ENCODE measurements at regions not wholly inside any gene's neighbourhood (a gene's known extent, or its start where the extent isn't known, plus 50 kb on each side); places are given as distances from the start of the nearest gene placed in this dataset.
A peak's percentile ranks its signal among the peaks of the same experiment; 100 is the strongest.
"Not testable (repeated sequence)": the region's sequence is repeated elsewhere in the genome, so short reads cannot be mapped to it uniquely, and the experiment has no call there.

DNA sequence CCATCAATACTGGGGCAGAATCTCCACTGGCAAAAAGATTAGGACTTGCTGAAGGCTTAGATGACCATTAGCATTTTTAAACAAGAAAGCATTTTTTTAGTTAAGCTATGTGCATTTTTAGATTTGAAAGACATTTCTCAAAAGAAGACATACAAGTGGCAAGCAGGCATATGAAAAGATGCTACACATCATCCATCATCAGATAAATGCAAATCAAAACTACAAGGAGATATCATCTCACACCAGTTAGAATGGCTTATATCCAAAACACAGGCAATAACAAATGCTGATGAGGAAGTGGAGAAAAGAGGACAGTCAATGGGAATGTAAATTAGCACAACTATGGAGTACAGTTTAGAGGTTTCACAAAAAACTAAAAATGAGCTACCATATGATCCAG is 195.6 kb upstream of the TNC start:
- no peak for DNase-seq

DNA sequence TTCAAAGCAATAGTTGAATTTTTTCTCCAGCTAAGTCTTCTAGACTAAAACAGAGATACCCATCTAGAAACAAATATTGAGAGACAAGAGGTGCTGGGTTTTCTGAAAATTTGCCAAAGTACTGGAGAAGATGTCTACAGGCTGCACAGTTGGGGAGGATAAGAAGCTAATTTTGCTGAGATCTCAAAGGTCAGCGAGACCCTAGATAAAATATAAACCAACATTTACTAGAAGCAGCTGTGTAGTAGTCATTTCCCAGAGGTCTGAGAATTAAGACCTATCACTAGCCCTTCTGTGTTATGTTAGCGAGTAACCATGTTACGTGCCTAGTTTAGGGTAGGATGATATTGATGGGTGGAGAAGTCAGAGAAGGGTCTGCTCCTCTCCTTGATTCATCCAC is 208.5 kb upstream of the TNC start:
- DNase-seq, result no peak

DNA sequence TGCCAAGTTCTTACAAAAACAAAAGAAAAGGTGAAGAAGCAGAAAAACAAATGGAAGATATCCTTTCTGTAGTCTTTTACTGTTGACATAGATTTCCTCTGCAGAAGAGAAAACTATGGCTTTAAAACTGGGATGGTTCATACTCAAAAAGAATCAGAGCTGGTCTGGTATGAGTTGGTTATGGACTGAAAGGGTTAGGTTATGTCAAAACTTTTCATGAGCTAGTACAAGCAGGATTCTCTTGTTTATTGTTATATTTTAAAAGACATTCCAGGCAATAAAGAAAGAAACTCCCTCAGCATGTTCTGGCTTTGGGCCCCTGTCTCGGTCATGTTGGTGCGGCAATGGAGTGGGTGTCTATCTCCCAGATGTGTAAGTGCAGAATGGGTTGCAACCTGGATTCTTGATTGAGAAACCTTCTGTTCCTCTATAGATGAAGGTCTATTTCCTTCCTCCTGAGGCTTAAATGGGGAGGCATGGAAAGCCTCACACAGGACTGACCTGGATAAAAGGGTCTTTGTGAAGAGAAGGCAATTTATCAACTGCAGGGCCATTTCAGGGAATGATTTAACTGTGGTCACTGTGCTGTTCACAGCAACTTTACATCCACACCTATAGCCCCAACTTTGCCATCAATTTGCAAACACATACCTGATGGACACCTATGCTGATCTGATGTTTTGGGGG is 209.6 kb upstream of the TNC start:
- DNase-seq, result no peak

DNA sequence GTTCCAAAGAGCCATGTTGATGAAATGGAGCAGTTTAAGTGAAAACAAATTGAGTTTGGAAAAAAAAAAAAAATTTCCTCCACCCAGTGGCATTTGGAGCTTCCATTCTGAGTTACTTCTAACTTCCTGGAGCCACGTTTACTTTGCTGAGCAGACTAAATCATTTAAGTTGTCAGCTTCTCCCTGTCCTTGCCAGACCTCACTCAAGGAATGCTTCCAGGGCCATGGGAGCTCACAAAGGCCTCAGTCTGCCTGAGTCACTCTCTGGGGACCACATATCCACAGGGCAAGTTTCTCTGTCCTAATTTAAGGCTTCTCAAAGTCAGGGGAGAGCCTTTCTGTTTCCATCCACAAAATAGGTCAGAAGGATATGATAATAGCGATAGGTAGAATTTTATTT is 210.3 kb upstream of the TNC start:
- DNase-seq, result no peak

DNA sequence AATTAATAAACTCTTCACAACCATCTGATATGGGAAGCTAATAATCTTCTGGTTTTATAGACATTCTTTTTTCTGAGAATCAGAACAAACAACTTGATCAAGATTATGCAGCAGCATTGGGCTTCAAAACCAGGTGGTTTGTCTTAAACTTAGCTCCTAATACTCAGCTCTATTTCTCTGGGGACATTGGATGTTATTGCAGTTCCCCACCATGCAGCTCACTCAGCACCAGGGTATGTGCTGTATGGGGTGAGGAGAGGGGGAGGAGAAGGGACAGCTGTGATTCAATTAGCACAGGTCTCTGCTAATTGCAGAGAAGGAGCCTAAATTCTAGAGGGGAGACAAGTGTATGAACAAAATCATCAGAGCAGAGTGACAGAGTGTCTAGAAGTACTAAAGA is 210.7 kb upstream of the TNC start:
- DNase-seq, result no peak

DNA sequence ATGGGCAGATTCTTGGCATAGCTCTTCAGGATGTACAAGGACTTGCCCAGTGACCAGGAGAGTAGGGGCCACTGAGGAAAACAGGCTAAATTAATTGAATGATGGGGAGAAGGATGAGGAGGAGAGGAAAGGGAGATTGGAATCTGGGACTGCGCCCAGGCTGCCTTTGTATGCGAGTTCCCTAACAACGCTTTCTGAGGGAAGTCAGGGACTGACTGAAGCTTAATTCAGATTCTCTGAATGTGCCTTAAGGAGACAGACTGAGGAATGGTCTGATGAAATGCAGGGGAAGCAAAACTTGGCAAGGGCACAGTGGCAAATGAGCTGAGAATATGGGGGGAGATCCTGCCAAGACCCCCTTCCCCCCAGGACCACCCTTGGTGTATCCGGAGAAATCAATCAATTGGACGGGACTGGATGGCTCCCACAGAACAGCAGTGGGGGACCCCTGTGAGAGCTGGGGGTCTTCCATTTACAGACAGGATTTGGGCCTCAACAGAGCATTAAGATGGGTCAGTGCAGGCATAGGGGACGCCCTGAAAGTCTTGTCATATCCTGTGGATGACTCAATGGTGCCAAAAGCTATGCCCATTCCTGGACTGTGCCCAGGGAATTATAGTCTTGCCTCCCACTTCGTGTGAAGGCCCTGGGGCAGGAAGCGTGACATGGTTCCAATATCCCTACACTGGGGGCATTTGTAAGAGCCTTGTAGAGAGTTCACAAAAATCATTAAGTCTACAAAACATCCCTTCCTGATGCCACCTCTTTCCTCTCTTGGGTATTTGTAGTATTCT is 215.5 kb upstream of the TNC start:
- DNase-seq, result no peak

DNA sequence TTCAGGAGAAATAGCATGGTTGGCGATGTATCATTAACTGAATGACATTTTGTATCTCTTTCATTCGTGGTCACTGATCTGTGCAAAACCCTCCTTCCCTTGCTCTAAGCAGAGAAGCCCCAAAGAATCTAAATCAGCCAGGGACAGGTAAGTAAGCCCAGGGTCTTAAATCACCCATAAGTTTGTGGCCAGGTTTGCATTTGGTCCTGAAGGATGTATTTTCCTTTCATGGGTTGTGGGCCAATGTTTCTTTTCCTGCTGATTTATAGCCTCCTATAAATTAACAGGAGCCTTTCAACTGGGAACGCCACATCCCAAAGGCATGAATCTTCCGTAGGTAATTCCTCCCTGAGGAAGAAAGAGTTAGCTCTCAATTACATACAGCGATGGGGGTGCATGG is 217.5 kb upstream of the TNC start:
- DNase-seq, result no peak

DNA sequence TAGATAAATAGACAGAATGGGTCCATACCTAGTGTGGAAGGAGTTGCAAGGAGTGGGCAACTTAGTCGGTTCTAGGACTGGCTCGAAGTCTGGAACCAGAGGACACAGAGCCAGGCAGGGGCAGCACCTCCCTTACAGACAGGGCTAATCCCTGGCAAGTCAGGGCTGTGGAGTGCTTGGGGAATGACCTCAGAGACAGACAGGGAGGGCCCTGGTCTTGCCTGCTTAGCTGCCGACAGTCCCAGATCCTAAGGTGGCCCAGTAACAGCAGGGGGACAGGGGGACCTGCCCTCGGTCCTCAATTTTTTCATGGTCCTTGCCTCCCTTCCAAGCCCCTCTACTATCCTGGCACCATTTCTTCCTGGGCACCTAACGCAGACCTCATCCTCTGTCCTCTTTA is 222.4 kb upstream of the TNC start:
- DNase-seq, result no peak

DNA sequence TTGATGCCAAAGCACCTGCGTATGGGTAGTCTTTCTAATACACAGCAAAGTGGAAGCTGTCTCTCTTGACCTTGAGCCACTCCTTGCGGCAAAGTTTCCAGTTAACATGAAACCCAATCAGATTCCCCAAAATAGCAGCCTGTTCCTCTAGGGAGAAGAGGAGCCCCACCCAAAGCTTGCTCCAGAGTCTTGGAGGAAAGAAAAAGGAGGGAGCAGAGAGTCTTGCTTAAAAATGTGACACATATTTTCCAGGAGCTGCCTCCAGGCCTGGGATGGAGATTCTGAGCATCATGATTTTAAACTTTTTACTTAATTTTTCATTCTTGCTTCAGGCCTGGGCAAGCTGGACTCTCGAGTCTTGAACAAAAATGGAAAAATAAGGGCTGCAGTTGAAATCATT is 223.5 kb upstream of the TNC start:
- DNase-seq, result no peak

DNA sequence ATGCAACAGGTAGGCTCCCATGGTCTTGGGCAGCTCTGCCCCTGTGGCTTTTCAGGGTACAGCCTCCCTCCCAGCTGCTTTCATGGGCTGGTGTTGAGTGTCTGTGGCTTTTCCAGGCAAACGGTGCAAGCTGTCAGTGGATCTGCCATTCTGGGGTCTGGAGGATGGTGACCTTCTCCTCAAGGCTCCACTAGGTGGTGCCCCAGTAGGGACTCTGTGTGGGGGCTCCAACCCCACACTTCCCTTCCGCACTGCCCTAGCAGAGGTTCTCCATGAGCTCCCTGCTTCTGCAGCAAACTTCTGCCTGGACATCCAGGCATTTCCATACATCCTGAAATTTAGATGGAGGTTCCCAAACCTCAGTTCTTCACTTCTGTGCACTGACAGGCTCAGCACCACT is 229.8 kb upstream of the TNC start:
- not testable (repeated sequence) for DNase-seq

DNA sequence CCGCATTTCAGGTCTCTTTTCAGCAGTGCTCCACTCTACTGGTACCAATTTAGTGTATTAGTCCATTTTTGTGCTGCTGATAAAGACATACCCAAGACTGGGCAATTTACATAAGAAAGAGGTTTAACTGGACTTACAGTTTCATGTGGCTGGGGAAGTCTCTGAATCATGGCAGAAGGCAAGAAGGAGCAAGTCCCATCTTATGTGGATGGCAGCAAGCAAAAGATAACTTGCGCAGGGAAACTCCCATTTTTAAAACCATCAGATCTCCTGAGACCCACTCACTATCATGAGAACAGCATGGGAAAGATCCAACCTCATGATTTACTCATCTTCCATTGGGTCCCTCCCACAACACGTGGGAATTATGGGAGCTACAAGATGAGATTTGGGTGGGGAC is 231.0 kb upstream of the TNC start:
- not testable (repeated sequence) for DNase-seq

DNA sequence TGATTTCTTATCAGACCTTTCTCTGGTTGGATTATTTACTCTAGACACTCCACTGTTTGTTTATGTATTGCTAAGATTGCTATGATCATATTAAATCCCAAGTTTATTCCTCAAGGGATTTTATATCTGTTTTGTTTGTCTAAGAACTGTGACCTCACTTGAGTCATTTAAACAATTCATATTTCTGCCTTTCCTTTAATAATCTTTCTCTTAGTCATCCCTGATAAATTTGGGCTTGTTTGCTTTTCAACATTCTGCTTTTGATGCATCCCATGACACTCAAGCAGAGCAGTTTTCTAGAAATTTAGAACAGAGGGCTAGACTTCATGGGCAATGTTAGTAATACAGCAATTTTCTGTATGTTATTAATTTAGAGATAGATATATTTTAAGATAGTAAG is 231.6 kb upstream of the TNC start:
- no peak for DNase-seq

DNA sequence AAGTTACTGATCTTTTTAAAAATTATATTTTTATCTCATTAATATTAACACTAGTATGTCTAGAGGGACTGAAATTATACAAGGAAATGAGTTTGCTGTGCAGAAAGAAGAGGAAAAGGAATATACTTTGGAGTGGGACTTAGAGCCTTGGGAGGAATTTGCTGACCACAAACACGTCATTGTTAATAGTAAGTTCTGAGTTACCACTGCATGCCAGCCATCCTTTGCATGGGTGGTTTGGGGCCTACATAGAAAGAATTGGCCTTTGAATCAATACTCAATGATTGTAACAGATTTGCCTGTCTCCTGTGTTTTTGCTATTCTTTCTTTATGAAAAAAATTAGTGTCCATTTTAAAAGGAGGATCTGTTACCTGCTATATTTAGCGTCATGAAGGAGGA is 232.6 kb upstream of the TNC start:
- no peak for DNase-seq

DNA sequence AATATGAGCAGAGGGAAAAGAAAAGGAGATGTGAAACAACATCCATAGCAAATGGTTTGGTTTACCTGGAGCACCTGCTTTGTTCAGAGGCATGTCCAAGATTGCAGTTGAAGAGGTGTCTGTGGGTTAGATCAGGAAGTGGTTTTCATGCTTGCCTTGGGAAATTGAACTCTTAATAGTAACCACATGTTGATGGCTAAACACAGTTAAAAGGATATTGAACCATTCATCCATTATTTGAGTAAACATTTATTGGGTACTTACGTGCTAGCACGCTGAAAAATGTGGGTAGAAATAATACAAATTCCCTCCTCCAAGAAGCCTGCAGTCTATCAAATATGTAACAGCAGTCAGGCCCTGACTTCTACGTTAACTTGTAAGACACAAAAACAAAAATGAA is 235.7 kb upstream of the TNC start:
- no peak for DNase-seq

DNA sequence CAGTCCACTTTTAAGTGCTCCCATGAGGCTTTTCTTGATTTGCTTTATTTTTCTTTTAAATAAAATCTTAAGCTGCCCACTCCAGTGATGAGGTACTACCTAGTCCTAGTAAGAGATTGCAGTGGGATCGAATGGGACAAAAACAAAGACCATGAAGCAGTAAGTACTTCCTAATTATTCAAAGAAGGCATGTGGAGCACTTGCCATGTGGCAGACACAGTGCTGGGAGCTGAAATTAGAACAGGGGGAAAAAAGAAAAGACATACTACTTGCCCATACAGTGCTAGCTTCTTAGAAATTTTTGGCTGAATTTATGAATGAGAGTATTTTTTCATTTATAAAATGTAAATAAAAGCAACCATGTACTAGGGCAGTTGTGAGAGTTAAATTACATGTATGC is 239.9 kb upstream of the TNC start:
- no peak for DNase-seq

DNA sequence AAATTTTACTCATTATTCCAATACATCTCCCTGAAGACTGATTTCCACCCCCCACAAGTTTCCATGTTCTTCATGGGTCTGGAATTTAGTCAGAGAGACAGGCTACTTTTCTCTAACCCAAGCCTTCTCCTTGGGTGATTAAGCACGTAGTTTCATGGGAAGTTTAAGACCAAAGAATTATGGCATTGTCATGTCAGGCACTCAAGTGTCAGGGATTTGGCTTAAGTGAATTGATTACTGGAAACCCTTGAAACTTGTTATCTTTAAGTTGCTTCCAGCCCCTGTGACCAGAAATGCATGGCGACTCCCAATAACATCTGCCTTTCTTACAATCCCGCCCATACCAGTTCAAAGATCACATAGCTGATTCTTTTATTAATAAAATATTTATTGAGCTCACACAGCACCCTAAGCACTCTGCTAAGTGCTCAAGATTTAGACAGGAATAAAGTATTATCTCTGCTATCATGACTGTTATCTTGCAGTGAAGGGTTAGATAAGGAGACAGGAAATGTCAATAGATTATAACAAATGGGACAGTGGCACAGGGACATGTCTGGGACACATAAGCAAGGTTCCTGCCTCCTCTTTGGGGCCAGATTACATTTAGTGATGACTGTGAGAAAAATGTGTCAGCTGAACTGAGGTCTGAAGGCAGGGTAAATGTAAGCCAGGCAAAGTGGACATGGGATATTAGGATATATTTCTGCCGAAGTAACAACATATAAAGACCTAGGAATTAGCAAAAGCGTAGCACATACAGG is 241.2 kb upstream of the TNC start:
- no peak for DNase-seq

DNA sequence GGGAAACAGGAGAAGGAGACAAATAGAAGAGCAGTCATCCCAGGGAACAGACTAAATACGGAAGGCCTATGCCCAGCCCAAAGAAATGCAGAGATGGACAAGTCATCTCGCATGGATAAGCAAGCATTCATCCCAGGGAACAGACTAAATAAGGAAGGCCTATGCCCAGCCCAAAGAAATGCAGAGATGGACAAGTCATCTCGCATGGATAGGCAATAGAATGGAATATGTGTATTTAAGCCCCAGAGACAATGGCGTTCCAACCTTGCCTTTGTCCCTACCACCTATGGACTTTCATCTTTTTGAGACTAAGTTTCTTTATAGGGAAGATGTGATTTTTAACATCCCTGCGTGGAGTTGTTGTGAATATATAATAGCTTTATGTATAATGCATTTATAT is 242.2 kb upstream of the TNC start:
- DNase-seq, result no peak

DNA sequence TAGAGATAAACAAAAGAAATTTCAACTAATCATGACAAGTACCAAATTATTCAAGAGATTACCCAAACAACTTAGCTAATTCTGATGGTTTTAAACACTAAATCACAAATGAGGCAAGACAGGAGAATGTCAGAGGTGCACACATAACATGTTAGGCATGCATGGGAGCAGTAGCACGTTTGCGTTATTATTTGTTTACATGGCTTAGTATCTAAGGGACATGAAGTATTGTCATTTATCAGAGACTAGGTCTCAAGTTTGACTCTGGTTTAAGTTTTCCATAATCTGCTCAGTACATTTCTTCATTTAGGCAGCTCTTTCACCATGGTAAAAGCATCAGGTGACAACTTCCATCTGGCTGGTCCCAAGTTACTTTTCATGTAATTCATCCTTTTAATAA is 244.1 kb upstream of the TNC start:
- DNase-seq, result no peak

DNA sequence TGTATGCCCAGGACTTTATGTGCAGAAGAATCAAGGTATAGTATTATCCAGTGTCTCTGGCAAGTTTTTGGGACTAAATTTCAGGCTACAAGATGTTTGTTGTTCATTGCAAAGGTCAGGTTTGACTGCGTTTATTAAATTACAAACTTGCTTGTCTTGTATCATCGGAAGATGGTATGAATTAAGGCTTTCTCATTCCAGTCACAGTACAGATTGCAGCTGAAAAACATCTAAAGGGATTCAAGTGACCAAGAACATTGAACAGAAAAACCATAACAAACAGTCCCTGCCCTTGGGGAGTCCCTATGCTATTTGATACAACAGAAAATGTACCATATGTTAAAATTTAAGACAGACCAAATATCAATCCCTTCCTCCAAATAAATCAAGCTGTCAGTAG is 244.7 kb upstream of the TNC start:
- no peak for DNase-seq

DNA sequence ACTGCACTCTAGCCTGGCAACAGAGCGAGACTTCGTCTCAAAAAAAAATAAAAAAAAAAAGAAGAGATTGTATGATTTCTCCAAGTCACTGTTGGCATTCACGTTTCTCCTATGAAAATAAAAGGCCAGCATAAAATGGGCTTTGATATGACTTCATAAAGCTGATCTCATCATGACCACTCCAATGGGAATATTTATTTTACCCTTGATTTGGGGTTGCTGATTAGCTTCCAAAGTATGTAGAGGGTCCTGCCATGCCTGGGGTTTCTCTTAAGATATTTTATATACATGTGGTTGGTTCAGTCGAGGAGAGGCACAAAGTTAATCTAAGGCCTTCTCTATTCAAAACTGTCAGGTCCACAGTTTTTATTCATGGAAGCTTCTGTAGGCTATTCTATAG is 247.0 kb upstream of the TNC start:
- no peak for DNase-seq

DNA sequence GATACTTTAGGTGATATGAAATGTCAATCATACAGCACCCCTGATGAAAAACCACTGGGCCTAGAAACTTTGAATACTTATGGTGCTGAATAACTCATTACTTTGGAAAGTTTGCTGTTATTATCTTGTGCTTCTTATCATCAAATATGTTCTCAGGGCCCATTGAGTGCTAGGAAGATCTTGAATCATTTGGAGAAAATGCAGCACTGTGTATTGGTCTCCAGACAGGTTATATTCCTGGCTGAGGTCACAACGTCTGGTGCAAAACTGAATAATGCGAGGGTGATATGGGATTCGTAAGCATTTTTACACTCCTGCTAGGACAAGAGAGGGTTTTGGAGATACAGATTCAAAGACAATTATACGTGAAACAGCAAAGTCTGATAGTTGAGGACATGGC is 249.4 kb upstream of the TNC start:
- DNase-seq, result no peak

DNA sequence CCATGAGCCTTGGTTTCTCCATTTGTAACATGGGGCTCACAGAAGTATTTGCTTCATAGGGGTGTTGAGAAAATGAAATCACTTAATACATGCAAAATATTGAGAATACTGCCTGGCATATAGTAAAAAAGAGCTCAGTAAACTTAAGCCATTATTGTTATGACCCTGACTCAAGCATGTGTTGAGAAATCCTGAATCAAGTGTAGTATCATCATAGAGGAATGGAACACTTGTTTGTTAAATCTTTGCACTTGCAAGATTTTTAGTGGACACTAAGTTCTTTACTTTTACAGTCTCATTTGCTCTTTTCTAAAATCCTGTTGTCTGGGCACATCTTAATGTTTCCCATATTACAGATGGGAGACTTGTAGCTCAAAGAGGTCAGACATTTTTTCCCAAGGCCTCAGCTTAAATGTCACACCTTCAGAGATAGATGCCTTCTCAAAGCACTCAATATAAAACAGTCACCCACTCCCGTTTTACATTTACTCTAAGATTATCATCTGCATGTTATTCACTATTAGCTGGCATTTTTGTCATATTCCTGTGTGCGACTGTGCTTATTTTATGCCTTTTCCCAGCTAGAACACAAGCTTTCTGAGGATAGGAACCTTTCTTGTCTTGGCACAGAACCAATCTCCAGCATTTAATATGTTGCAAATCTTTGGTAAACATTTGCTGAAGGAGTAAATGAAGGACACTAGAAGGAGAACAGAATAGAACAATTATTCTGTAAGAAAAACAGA is 250.0 kb upstream of the TNC start:
- no peak for DNase-seq

DNA sequence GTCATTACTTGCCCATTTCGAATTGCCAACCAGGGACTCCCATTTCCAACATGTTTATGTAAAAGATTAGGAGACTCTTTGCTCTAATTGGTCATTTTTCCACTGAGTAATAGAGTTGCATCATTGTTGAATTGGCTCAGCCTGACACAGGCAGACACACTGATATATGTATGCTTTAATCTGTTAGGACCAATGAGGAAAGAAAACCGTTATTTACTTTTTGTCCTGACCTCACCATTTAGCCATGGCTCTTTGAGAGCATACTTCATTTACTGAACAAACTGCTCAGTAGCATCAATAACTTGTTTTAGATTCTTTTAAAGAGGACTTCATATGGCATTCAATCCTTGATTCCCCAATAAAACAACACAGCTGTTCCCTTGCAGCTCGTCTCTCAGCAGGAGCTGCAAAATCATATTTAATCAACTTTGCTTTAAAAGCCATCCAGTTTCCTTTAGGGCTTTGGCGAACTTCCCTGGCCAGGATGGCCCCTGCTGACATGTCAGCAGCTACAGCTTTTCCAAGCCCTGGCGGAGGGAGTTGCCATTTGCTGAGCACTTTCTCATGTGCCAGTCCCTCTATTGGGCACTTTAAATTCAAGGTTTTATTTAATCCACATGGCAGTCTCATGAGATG is 251.5 kb upstream of the TNC start:
- peak; percentile 80 for DNase-seq
